HG03342 (cell line): ENCODE measurements at regions not wholly inside any gene's neighbourhood (a gene's known extent, or its start where the extent isn't known, plus 50 kb on each side); places are given as distances from the start of the nearest gene placed in this dataset.

Experiments
- ATAC-seq: cut with Tn5 transposase; IDR thresholded peaks from one replicate; pipeline ENCODE4 v1.9.1; 2021; ENCODE audit warnings: mild to moderate bottlenecking, moderate library complexity; ENCODE audit not compliant: unreplicated experiment

- ATAC-seq = no peak
Observed at GRCh38 chr5:2610986-2611385, 140.5 kb downstream of the IRX2 start.

- ATAC-seq = no peak
Observed at GRCh38 chr5:2608391-2608790, 143.1 kb downstream of the IRX2 start.

- ATAC-seq = no peak
Observed at GRCh38 chr5:2607598-2607997, 143.9 kb downstream of the IRX2 start.

- no peak for ATAC-seq
Observed at GRCh38 chr5:2603272-2603575, 148.3 kb downstream of the IRX2 start.

- ATAC-seq = no peak
Observed at GRCh38 chr5:2602451-2603271, 148.8 kb downstream of the IRX2 start.

- ATAC-seq = no peak
Observed at GRCh38 chr5:2598503-2598902, 153.0 kb downstream of the IRX2 start.

GRCh38 chr5:2594701-2595100 is 156.8 kb downstream of the IRX2 start:
- ATAC-seq = no peak

- ATAC-seq = no peak
Observed at GRCh38 chr5:2592766-2593165, 158.7 kb downstream of the IRX2 start.

GRCh38 chr5:2591777-2592453 is 159.6 kb downstream of the IRX2 start:
- no peak for ATAC-seq

- no peak for ATAC-seq
Observed at GRCh38 chr5:2588850-2589501, 162.5 kb downstream of the IRX2 start.

- ATAC-seq = no peak
Observed at GRCh38 chr5:2587189-2588031, 164.1 kb downstream of the IRX2 start.

GRCh38 chr5:2586016-2586715 is 165.3 kb downstream of the IRX2 start:
- no peak for ATAC-seq

- ATAC-seq = no peak
Observed at GRCh38 chr5:2584579-2585269, 166.8 kb downstream of the IRX2 start.

GRCh38 chr5:2582507-2582906 is 169.0 kb downstream of the IRX2 start:
- ATAC-seq = no peak

- ATAC-seq = no peak
Observed at GRCh38 chr5:2582106-2582505, 169.4 kb downstream of the IRX2 start.

- ATAC-seq = no peak
Observed at GRCh38 chr5:2581418-2581817, 170.1 kb downstream of the IRX2 start.

GRCh38 chr5:2579126-2579525 is 172.4 kb downstream of the IRX2 start:
- ATAC-seq = no peak

GRCh38 chr5:2577312-2578036 is 174.0 kb downstream of the IRX2 start:
- no peak for ATAC-seq

- no peak for ATAC-seq
Observed at GRCh38 chr5:2576823-2577222, 174.7 kb downstream of the IRX2 start.
